ENCODE measurements at regions not wholly inside any gene's neighbourhood (a gene's known extent, or its start where the extent isn't known, plus 50 kb on each side); places are given as distances from the start of the nearest gene placed in this dataset.

- TF ChIP-seq ARNT (IDR thresholded peaks at IDR 0.05) (no peak), SP1 (IDR thresholded peaks at IDR 0.05) (no peak), PKNOX1 (IDR thresholded peaks at IDR 0.05) (no peak), BHLHE40 (IDR thresholded peaks at IDR 0.05; ENCODE audit: borderline replicate concordance) (no peak), SUZ12 (IDR thresholded peaks at IDR 0.05) (no peak), ZNF384 (IDR thresholded peaks at IDR 0.05) (no peak), TARDBP (IDR thresholded peaks at IDR 0.05) (no peak), ELF4 (IDR thresholded peaks at IDR 0.05) (no peak), LEF1 (IDR thresholded peaks at IDR 0.05; ENCODE audit: borderline replicate concordance) (no peak), FOXK2 (IDR thresholded peaks at IDR 0.05) (no peak), FOXA1 (IDR thresholded peaks at IDR 0.05) (no peak), CTBP1 (IDR thresholded peaks at IDR 0.05; ENCODE audit: borderline replicate concordance) (no peak), HDGF (IDR thresholded peaks at IDR 0.05; ENCODE audit: borderline replicate concordance) (no peak), FOXM1 (IDR thresholded peaks at IDR 0.05; ENCODE audit: borderline replicate concordance) (no peak), L3MBTL2 (conservative IDR thresholded peaks at IDR 0.05) (no peak)
- ChIA-PET CTCF (no interaction called here), POLR2A (no interaction called here)
- no peak for DNase-seq (ENCODE audit: extremely low spot score)
Measured at GRCh38 chr3:111454551-111454950, 87.4 kb upstream of the CD96 start.

GRCh38 chr3:111465081-111465670, 76.8 kb upstream of the CD96 start:
- POLR2A ChIA-PET, result no interaction called here
- no peak for DNase-seq (ENCODE audit: extremely low spot score)
- TF ChIP-seq SP1 (IDR thresholded peaks at IDR 0.05), result no peak
- TF ChIP-seq ZNF384 (IDR thresholded peaks at IDR 0.05), result no peak
- no peak for TF ChIP-seq TARDBP (IDR thresholded peaks at IDR 0.05)
- CTCF ChIA-PET, result no interaction called here

- CTCF ChIA-PET, result no interaction called here
- POLR2A ChIA-PET, result no interaction called here
Measured at GRCh38 chr3:111470032-111470431, 72.0 kb upstream of the CD96 start.

GRCh38 chr3:111471831-111472230, 70.2 kb upstream of the CD96 start:
- no peak for DNase-seq (ENCODE audit: extremely low spot score)
- TF ChIP-seq ZNF384 (IDR thresholded peaks at IDR 0.05) (no peak), FOXK2 (IDR thresholded peaks at IDR 0.05) (no peak), NFRKB (IDR thresholded peaks at IDR 0.05) (no peak), ARNT (IDR thresholded peaks at IDR 0.05) (no peak), SUZ12 (IDR thresholded peaks at IDR 0.05) (no peak)
- ChIA-PET CTCF (no interaction called here), POLR2A (no interaction called here)

More at GRCh38 chr3:111470032-111470431, 72.0 kb upstream of the CD96 start:
- TF ChIP-seq ARNT (IDR thresholded peaks at IDR 0.05) (no peak), SUZ12 (IDR thresholded peaks at IDR 0.05) (no peak), BHLHE40 (IDR thresholded peaks at IDR 0.05; ENCODE audit: borderline replicate concordance) (no peak), ZNF384 (IDR thresholded peaks at IDR 0.05) (no peak), LEF1 (IDR thresholded peaks at IDR 0.05; ENCODE audit: borderline replicate concordance) (no peak), FOXM1 (IDR thresholded peaks at IDR 0.05; ENCODE audit: borderline replicate concordance) (no peak), L3MBTL2 (conservative IDR thresholded peaks at IDR 0.05) (no peak), SP1 (IDR thresholded peaks at IDR 0.05) (no peak), TARDBP (IDR thresholded peaks at IDR 0.05) (no peak), HDGF (IDR thresholded peaks at IDR 0.05; ENCODE audit: borderline replicate concordance) (no peak), CTBP1 (IDR thresholded peaks at IDR 0.05; ENCODE audit: borderline replicate concordance) (no peak), FOXA1 (IDR thresholded peaks at IDR 0.05) (no peak), PKNOX1 (IDR thresholded peaks at IDR 0.05) (no peak), ELF4 (IDR thresholded peaks at IDR 0.05) (no peak), FOXK2 (IDR thresholded peaks at IDR 0.05) (no peak), NFRKB (IDR thresholded peaks at IDR 0.05) (no peak)
- DNase-seq (ENCODE audit: extremely low spot score), result no peak

- ChIA-PET POLR2A (no interaction called here), CTCF (no interaction called here)
- TF ChIP-seq NFRKB (IDR thresholded peaks at IDR 0.05), result no peak
- no peak for TF ChIP-seq ELF4 (IDR thresholded peaks at IDR 0.05)
- TF ChIP-seq FOXA1 (IDR thresholded peaks at IDR 0.05), result no peak
- TF ChIP-seq HDGF (IDR thresholded peaks at IDR 0.05; ENCODE audit: borderline replicate concordance), result no peak
- no peak for TF ChIP-seq L3MBTL2 (conservative IDR thresholded peaks at IDR 0.05)
- TF ChIP-seq SP1 (IDR thresholded peaks at IDR 0.05), result no peak
- TF ChIP-seq TARDBP (IDR thresholded peaks at IDR 0.05), result no peak
- no peak for TF ChIP-seq CTBP1 (IDR thresholded peaks at IDR 0.05; ENCODE audit: borderline replicate concordance)
- no peak for TF ChIP-seq ZNF384 (IDR thresholded peaks at IDR 0.05)
- TF ChIP-seq FOXM1 (IDR thresholded peaks at IDR 0.05; ENCODE audit: borderline replicate concordance), result no peak
- no peak for TF ChIP-seq PKNOX1 (IDR thresholded peaks at IDR 0.05)
- DNase-seq (ENCODE audit: extremely low spot score), result no peak
Measured at GRCh38 chr3:111472556-111472955, 69.4 kb upstream of the CD96 start.

- DNase-seq (ENCODE audit: extremely low spot score), result peak; percentile 14
- ChIA-PET POLR2A (no interaction called here), CTCF (no interaction called here)
- no peak for TF ChIP-seq CTBP1 (IDR thresholded peaks at IDR 0.05; ENCODE audit: borderline replicate concordance)
- no peak for TF ChIP-seq L3MBTL2 (conservative IDR thresholded peaks at IDR 0.05)
- TF ChIP-seq BHLHE40 (IDR thresholded peaks at IDR 0.05; ENCODE audit: borderline replicate concordance), result no peak
- TF ChIP-seq ELF4 (IDR thresholded peaks at IDR 0.05), result no peak
- no peak for TF ChIP-seq LEF1 (IDR thresholded peaks at IDR 0.05; ENCODE audit: borderline replicate concordance)
- TF ChIP-seq SUZ12 (IDR thresholded peaks at IDR 0.05), result no peak
- no peak for TF ChIP-seq FOXM1 (IDR thresholded peaks at IDR 0.05; ENCODE audit: borderline replicate concordance)
- no peak for TF ChIP-seq PKNOX1 (IDR thresholded peaks at IDR 0.05)
- no peak for TF ChIP-seq NFRKB (IDR thresholded peaks at IDR 0.05)
- no peak for TF ChIP-seq ARNT (IDR thresholded peaks at IDR 0.05)
- TF ChIP-seq ZNF384 (IDR thresholded peaks at IDR 0.05), result no peak
- TF ChIP-seq FOXA1 (IDR thresholded peaks at IDR 0.05), result no peak
- TF ChIP-seq TARDBP (IDR thresholded peaks at IDR 0.05), result no peak
- TF ChIP-seq HDGF (IDR thresholded peaks at IDR 0.05; ENCODE audit: borderline replicate concordance), result no peak
Measured at GRCh38 chr3:111473550-111473949, 68.4 kb upstream of the CD96 start.

All from HEK293T (cell line).